Gastroesophageal sphincter (tissue), 3 donors: ENCODE measurements at regions not wholly inside any gene's neighbourhood (a gene's known extent, or its start where the extent isn't known, plus 50 kb on each side); places are given as distances from the start of the nearest gene placed in this dataset.

Experiments
- CTCF ChIP-seq, 4 experiments: fragments of 200-600 bp in 2 of 4; fragments of 450-650 bp in 2 of 4; sonication (generic) in 1 of 4; IDR thresholded peaks; one replicate each; pipeline ENCODE4 v1.5.1; 2017 to 2019; ENCODE audit warnings: antibody characterized with exemption in 4 of 4, mild to moderate bottlenecking in 2 of 4, moderate library complexity in 2 of 4
- EP300 ChIP-seq: sonication (generic); formaldehyde crosslinking; IDR thresholded peaks from one replicate; pipeline ENCODE4 v1.6.1; 2017; ENCODE audit warnings: antibody characterized with exemption, mild to moderate bottlenecking
- POLR2A ChIP-seq, 2 donors: fragments of 450-650 bp; IDR thresholded peaks; one replicate each; pipeline ENCODE4 v1.6.1; 2017; ENCODE audit warnings: antibody characterized with exemption in 2 of 2, mild to moderate bottlenecking in 2 of 2, moderate library complexity in 1 of 2

GRCh38 chr6:91144126-91144525 lies 557.3 kb upstream of the MAP3K7 start:
- TF ChIP-seq CTCF (IDR thresholded peaks at IDR 0.05) (no peak), POLR2A (IDR thresholded peaks at IDR 0.05) (no peak), EP300 (no peak)
